ENCODE measurements at regions not wholly inside any gene's neighbourhood (a gene's known extent, or its start where the extent isn't known, plus 50 kb on each side); places are given as distances from the start of the nearest gene placed in this dataset.
A peak's percentile ranks its signal among the peaks of the same experiment; 100 is the strongest.

DNA sequence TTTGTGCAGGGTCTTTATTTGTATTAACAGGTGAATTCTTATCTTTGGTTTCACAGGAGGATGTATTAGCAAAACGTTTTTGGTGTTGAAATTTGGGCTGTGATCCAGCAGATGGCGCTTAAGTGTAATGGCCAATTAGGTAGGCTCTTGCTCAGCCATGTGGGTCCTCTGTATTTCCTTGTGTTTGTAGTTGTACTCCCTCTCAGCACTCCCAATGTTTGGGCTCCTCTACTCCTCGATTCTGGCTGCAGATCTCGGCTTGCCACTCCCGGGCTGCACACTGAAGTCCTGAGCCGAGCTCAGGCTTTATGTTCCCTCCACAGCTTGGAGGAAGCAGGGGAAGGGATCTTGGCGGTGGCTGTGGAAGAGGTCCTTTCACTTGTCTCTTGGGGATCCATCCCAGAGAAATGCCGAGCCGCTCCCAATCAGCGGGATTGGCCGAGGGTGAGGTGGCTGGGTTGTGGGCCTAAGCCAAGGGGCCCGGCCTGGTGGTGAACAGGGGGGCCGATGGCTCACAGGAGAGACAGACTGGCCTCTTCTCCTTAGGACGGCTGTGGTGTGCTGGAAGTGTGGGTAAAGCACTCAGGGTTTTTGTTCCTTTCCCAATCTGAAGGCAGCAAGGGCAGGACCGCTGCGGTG lies 133.7 kb downstream of the AEBP2 start:
- Mint-ChIP-seq H3K4me1 (peaks cover 44% of the 10 kb centered on the region), H3K36me3 (no peaks in the 10 kb centered on the region), H3K9me3 (no peaks in the 10 kb centered on the region), H3K27me3 (ENCODE audit: low read depth) (no peaks in the 10 kb centered on the region), H3K4me3 (no peak overlapping the region), H3K27ac (peak overlapping the region; percentile 86; the same call in 1 of the 2 replicates)
- DNase-seq (ENCODE audit: low spot score) (peak; percentile 57), ATAC-seq (peak; percentile 92)
- POLR2A ChIA-PET, result no interaction called here
- CTCF ChIA-PET, result interaction anchor here (0.9 to 1.4 kb wide), 2 partner anchors 26 to 40 kb away, joined by 3 read pairs; no protein-coding TSS in a partner anchor
- TF ChIP-seq TCF7 (CRISPR knock-in tag; IDR thresholded peaks at IDR 0.05; ENCODE audit: low read depth) (no peak), ZNF219 (CRISPR knock-in tag; IDR thresholded peaks at IDR 0.05; ENCODE audit: borderline replicate concordance) (no peak), AR (CRISPR knock-in tag; IDR thresholded peaks at IDR 0.05) (no peak), ZNF138 (CRISPR knock-in tag; conservative IDR thresholded peaks at IDR 0.05) (peak; percentile 46; the same call in 1 of the 2 replicates), NR3C1 (CRISPR knock-in tag; conservative IDR thresholded peaks at IDR 0.05; ENCODE audit: low read depth) (0 out of 2 replicates have a peak, but pooled peaks have one; percentile 45), CREB1 (CRISPR knock-in tag; IDR thresholded peaks at IDR 0.05) (no peak), GABPB1 (CRISPR knock-in tag; IDR thresholded peaks at IDR 0.05) (no peak), CTCF (IDR thresholded peaks at IDR 0.05) (peak; percentile 38; the same call in 1 of the 2 replicates), TEAD4 (CRISPR knock-in tag; IDR thresholded peaks at IDR 0.05) (no peak), E2F1 (CRISPR knock-in tag; IDR thresholded peaks at IDR 0.05) (no peak), ERG (CRISPR knock-in tag; IDR thresholded peaks at IDR 0.05) (no peak), NR1H2 (CRISPR knock-in tag; IDR thresholded peaks at IDR 0.05) (no peak), RORB (CRISPR knock-in tag; IDR thresholded peaks at IDR 0.05) (no peak), FOXP4 (CRISPR knock-in tag; IDR thresholded peaks at IDR 0.05) (no peak), E2F4 (CRISPR knock-in tag; IDR thresholded peaks at IDR 0.05; ENCODE audit: borderline replicate concordance, low read depth) (no peak), HMGA2 (CRISPR knock-in tag; IDR thresholded peaks at IDR 0.05) (no peak)
- TF ChIP-seq, protein P1, sequence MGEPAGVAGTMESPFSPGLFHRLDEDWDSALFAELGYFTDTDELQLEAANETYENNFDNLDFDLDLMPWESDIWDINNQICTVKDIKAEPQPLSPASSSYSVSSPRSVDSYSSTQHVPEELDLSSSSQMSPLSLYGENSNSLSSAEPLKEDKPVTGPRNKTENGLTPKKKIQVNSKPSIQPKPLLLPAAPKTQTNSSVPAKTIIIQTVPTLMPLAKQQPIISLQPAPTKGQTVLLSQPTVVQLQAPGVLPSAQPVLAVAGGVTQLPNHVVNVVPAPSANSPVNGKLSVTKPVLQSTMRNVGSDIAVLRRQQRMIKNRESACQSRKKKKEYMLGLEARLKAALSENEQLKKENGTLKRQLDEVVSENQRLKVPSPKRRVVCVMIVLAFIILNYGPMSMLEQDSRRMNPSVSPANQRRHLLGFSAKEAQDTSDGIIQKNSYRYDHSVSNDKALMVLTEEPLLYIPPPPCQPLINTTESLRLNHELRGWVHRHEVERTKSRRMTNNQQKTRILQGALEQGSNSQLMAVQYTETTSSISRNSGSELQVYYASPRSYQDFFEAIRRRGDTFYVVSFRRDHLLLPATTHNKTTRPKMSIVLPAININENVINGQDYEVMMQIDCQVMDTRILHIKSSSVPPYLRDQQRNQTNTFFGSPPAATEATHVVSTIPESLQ (CRISPR knock-in tag; IDR thresholded peaks at IDR 0.05), result no peak
- TF ChIP-seq, protein P2, sequence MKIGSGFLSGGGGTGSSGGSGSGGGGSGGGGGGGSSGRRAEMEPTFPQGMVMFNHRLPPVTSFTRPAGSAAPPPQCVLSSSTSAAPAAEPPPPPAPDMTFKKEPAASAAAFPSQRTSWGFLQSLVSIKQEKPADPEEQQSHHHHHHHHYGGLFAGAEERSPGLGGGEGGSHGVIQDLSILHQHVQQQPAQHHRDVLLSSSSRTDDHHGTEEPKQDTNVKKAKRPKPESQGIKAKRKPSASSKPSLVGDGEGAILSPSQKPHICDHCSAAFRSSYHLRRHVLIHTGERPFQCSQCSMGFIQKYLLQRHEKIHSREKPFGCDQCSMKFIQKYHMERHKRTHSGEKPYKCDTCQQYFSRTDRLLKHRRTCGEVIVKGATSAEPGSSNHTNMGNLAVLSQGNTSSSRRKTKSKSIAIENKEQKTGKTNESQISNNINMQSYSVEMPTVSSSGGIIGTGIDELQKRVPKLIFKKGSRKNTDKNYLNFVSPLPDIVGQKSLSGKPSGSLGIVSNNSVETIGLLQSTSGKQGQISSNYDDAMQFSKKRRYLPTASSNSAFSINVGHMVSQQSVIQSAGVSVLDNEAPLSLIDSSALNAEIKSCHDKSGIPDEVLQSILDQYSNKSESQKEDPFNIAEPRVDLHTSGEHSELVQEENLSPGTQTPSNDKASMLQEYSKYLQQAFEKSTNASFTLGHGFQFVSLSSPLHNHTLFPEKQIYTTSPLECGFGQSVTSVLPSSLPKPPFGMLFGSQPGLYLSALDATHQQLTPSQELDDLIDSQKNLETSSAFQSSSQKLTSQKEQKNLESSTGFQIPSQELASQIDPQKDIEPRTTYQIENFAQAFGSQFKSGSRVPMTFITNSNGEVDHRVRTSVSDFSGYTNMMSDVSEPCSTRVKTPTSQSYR (CRISPR knock-in tag; IDR thresholded peaks at IDR 0.05), result no peak
